PFSK-1 (cell line): ENCODE measurements at regions not wholly inside any gene's neighbourhood (a gene's known extent, or its start where the extent isn't known, plus 50 kb on each side); places are given as distances from the start of the nearest gene placed in this dataset.

ENCODE experiments used
- REST ChIP-seq, 2 experiments: IDR thresholded peaks; 2 replicates each; pipeline versions ENCODE4 v1.6.1 to v1.8.0; 2011 to 2012; ENCODE audit warnings: low read depth in 2 of 2, low read length in 2 of 2, control low read depth in 1 of 2, inconsistent platforms in 1 of 2, mild to moderate bottlenecking in 1 of 2, moderate library complexity in 1 of 2; ENCODE audit not compliant: insufficient read depth in 1 of 2
- TAF1 ChIP-seq: IDR thresholded peaks from 2 replicates; pipeline ENCODE4 v1.6.1; 2012; ENCODE audit warnings: low read length, control low read depth, borderline replicate concordance; ENCODE audit not compliant: insufficient read depth

DNA sequence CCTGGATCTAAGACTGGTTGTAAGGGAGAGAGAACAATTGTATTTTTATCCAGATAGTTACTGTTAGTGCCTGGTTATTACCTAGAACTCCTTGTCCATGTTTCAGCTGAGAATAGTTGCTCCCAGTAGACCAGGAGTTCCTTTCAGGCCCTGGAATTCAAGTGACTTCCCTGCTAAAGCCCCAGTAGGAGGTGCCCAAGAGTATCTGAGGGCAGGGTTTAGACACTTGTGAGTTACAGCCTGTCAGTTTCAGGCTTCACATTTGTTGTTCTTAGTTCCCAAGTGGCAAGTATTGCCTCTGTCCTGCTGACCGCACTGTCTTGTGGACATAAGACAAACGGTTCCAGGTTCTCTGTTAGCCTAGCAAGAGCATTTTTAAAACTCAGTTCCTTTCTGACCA, 743.9 kb upstream of the SEMA6A start:
- TF ChIP-seq REST (IDR thresholded peaks at IDR 0.05; ENCODE audit: insufficient read depth in 1 of 2, low read depth in 2 of 2, low read length in 2 of 2): no peak
- no peak for TF ChIP-seq TAF1
